GM12865 (cell line): ENCODE measurements at regions not wholly inside any gene's neighbourhood (a gene's known extent, or its start where the extent isn't known, plus 50 kb on each side); places are given as distances from the start of the nearest gene placed in this dataset.

Source experiments
- DNase-seq: peaks from one replicate; pipeline ENCODE4 v3.0.0; 2010; ENCODE audit warnings: low read depth
- H3K4me3 ChIP-seq: 2 replicates; pipeline ENCODE4 v1.5.1; 2011; ENCODE audit warnings: mild to moderate bottlenecking, low read depth, low read length, control low read depth
- TF ChIP-seq, protein P1 (sequence below): IDR thresholded peaks from 2 replicates; pipeline ENCODE4 v1.5.1; 2011; ENCODE audit warnings: low read length, control low read depth, low read depth, inconsistent platforms; ENCODE audit not compliant: insufficient read depth; ENCODE audit errors: missing control alignments

DNA sequence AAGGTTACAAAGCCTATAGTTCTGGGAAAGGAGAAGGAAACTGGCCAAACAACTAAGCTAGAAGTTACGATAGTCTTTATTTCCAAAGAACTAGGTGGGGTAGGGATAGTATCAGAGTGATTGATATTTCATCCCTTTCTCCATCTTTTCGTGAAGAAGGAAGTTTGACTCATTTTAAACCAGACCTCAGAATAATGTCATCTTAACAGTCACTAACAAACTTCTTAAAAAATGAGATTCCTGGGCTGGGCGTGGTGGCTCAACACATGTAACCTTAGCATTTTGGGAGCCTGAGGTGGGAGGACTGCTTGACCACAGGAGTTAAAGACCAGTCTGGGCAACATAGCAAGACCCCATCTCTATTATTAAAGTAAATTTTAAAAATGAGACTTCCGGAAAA is 69.4 kb downstream of the ARL4A start:
- TF ChIP-seq, protein P1, sequence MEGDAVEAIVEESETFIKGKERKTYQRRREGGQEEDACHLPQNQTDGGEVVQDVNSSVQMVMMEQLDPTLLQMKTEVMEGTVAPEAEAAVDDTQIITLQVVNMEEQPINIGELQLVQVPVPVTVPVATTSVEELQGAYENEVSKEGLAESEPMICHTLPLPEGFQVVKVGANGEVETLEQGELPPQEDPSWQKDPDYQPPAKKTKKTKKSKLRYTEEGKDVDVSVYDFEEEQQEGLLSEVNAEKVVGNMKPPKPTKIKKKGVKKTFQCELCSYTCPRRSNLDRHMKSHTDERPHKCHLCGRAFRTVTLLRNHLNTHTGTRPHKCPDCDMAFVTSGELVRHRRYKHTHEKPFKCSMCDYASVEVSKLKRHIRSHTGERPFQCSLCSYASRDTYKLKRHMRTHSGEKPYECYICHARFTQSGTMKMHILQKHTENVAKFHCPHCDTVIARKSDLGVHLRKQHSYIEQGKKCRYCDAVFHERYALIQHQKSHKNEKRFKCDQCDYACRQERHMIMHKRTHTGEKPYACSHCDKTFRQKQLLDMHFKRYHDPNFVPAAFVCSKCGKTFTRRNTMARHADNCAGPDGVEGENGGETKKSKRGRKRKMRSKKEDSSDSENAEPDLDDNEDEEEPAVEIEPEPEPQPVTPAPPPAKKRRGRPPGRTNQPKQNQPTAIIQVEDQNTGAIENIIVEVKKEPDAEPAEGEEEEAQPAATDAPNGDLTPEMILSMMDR = no peak
- H3K4me3 ChIP-seq = no peak overlapping the region
- no peak for DNase-seq

- TF ChIP-seq, protein P1 = no peak
- no peak for DNase-seq
- H3K4me3 ChIP-seq = no peak overlapping the region
Measured at GRCh38 chr7:12757443-12757842, 70.0 kb downstream of the ARL4A start.

DNA sequence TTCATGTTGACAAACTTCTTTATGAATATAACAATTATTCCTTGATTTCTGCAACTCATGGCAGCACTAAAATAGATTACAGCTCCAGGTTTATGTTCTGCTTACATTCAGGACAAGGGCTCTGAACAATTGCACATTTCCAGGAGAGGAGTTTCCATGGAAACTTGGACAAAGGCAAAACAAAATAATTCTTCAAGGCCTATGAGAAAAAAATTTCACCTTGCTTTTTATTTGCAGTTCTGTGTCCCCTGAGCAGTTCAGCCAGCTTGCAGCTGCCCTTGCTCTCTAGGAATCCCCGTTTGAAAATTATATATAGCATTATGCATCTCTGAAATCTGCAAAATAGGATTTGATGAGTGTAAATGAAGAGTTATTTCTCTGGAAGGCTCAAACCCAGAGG is 71.7 kb downstream of the ARL4A start:
- no peak for DNase-seq
- H3K4me3 ChIP-seq = no peak overlapping the region
- TF ChIP-seq, protein P1 = no peak

DNA sequence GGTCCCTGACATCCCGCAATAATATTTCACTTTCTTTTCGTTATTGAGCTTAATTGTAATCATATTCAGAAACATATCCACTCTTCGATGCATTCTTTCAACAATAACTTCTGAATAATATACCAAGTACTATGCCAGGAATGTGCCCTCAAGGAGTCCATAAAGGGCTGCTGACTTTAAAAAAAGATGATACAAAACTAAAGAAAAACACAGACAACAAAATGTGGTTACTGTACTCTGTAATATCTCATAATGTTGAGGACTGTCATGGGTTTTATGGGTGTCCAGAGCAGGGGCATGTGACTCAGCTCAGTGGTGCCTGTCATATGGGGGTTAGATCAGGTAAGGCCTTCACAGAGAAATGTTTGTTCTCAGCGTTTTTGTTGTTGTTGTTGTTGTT is 73.7 kb downstream of the ARL4A start:
- no peak overlapping the region for H3K4me3 ChIP-seq
- TF ChIP-seq, protein P1 = no peak
- DNase-seq = no peak

- H3K4me3 ChIP-seq = no peak overlapping the region
- no peak for DNase-seq
- TF ChIP-seq, protein P1 = no peak
Measured at GRCh38 chr7:12761691-12762090, 74.3 kb downstream of the ARL4A start.

DNA sequence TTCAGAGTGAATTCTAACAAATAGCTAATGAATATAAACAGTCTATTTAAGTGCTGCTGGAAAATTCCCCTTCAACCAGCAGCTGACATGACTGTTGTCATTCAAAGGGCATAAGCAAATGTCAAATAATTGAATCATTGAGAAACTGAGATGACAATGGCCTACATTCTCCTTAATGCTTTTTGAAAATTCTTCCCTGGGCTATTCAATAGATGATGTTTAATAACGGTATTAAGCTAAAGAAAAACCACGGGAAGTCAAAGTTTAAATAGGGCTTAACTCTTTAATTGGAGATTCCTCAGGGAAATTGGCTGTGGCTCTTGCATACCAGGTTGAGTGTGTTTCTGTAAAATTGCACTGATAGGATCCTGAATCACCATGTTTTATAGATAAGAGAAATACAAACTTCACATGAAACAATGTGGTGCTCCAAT is 77.0 kb downstream of the ARL4A start:
- DNase-seq = no peak
- no peak overlapping the region for H3K4me3 ChIP-seq
- TF ChIP-seq, protein P1 = no peak

DNA sequence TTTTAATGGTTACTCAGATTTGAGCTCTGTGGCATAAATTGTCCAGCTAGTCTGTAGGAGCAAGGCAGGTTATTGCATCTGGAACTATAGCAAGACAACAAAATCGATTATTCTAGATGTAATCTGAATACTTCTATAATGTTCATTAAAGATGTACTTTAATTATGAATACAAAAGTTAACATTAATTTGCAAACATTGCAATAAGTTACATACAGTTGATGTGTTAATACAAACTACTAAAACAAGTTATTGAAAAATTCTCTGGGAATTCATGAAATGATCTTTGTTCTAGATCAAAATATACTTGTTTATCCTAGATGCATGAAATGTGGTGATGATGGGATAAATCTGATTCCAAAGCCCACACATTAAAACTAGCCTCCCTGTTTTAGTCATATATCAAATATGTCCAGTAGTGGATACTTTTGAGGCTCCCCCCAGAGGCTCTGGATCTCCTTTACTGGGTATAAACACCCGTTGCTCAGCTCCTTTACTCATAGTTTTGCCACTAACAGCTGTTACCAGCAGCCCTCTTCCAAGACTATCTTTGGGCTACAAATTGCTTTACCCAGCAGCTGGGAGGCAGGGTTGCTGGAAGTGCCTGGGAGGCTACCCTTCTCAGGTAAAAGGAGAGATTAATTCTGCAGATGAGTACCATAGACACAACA is 78.1 kb downstream of the ARL4A start:
- TF ChIP-seq, protein P1 = no peak
- no peak overlapping the region for H3K4me3 ChIP-seq
- DNase-seq = no peak
